A673 (cell line): ENCODE measurements at regions not wholly inside any gene's neighbourhood (a gene's known extent, or its start where the extent isn't known, plus 50 kb on each side); places are given as distances from the start of the nearest gene placed in this dataset.

Source experiments
- CTCF ChIP-seq: fragments of 300-800, 200-600 bp; sonication (generic); conservative IDR thresholded peaks from 2 replicates; pipeline ENCODE4 v1.5.1; 2017; ENCODE audit warnings: low read depth, mild to moderate bottlenecking, antibody characterized with exemption, low read length, moderate library complexity, mixed read lengths
- EZH2 ChIP-seq: fragments of 200-600 bp; sonication (generic); IDR thresholded peaks from 2 replicates; pipeline ENCODE4 v1.6.1; 2017; ENCODE audit warnings: borderline replicate concordance, low read depth, mild to moderate bottlenecking, mixed read lengths, antibody characterized with exemption, low read length; ENCODE audit not compliant: poor library complexity, severe bottlenecking

GRCh38 chr15:93566762-93567161, 477.8 kb upstream of the RGMA start:
- TF ChIP-seq CTCF (no peak), EZH2 (no peak)
